Astrocyte (in vitro differentiated cells and primary cell): ENCODE measurements at regions not wholly inside any gene's neighbourhood (a gene's known extent, or its start where the extent isn't known, plus 50 kb on each side); places are given as distances from the start of the nearest gene placed in this dataset.

Experiments
- DNase-seq: peaks from one replicate; pipeline ENCODE4 v3.0.0-alpha.2; 2010; ENCODE audit warnings: low read depth
- FAIRE-seq: peaks from 2 replicates; lab custom pipeline; 2011; peaks lifted over from hg19 to GRCh38; lab: Jason Lieb, UNC
- H2AFZ ChIP-seq: 2 replicates; pipeline ENCODE4 v1.6.0; 2012; ENCODE audit warnings: low read depth, low read length, inconsistent platforms
- H3K27ac ChIP-seq: 2 replicates; pipeline ENCODE4 v1.5.1; 2011; ENCODE audit warnings: low read depth, low read length, inconsistent platforms
- H3K27me3 ChIP-seq: 2 replicates; pipeline ENCODE4 v1.6.0; 2011; ENCODE audit warnings: low read length, inconsistent platforms; ENCODE audit not compliant: insufficient read depth
- H3K36me3 ChIP-seq: 2 replicates; pipeline ENCODE4 v1.5.1; 2011; ENCODE audit warnings: low read length, inconsistent platforms; ENCODE audit not compliant: insufficient read depth
- H3K4me1 ChIP-seq: 2 replicates; pipeline ENCODE4 v1.5.1; 2011; ENCODE audit warnings: low read length, inconsistent platforms; ENCODE audit not compliant: insufficient read depth
- H3K4me2 ChIP-seq: 2 replicates; pipeline ENCODE4 v1.6.0; 2012; ENCODE audit warnings: low read length, inconsistent platforms
- H3K4me3 ChIP-seq: 2 replicates; pipeline ENCODE4 v1.5.1; 2011; ENCODE audit warnings: low read depth, mild to moderate bottlenecking, low read length, inconsistent platforms; ENCODE audit not compliant: insufficient read depth
- H3K79me2 ChIP-seq: 2 replicates; pipeline ENCODE4 v1.6.0; 2012; ENCODE audit warnings: mild to moderate bottlenecking, low read length, inconsistent platforms; ENCODE audit not compliant: insufficient read depth
- H3K9ac ChIP-seq: 2 replicates; pipeline ENCODE4 v1.6.0; 2012; ENCODE audit warnings: mild to moderate bottlenecking, low read length, inconsistent platforms
- H3K9me3 ChIP-seq: 2 replicates; pipeline ENCODE4 v1.5.1; 2012; ENCODE audit warnings: low read depth, mild to moderate bottlenecking, low read length, inconsistent platforms; ENCODE audit not compliant: insufficient read depth
- H4K20me1 ChIP-seq: 2 replicates; pipeline ENCODE4 v1.6.0; 2012; ENCODE audit warnings: low read length, inconsistent platforms; ENCODE audit not compliant: insufficient read depth
- H3K27ac Mint-ChIP-seq: one replicate; pipeline ENCODE4 v1.8.0; 2021; ENCODE audit warnings: mild to moderate bottlenecking, mixed read lengths; ENCODE audit not compliant: unreplicated experiment
- H3K27me3 Mint-ChIP-seq: one replicate; pipeline ENCODE4 v1.8.0; 2021; ENCODE audit warnings: low read depth, mixed read lengths; ENCODE audit not compliant: unreplicated experiment
- H3K36me3 Mint-ChIP-seq: one replicate; pipeline ENCODE4 v1.8.0; 2021; ENCODE audit warnings: low read depth, mixed read lengths; ENCODE audit not compliant: unreplicated experiment
- H3K4me1 Mint-ChIP-seq: one replicate; pipeline ENCODE4 v1.8.0; 2021; ENCODE audit warnings: low read depth, mixed read lengths; ENCODE audit not compliant: unreplicated experiment
- H3K4me3 Mint-ChIP-seq: one replicate; pipeline ENCODE4 v1.8.0; 2021; ENCODE audit warnings: mild to moderate bottlenecking, moderate library complexity, mixed read lengths; ENCODE audit not compliant: unreplicated experiment
- H3K9me3 Mint-ChIP-seq: one replicate; pipeline ENCODE4 v1.8.0; 2021; ENCODE audit warnings: mild to moderate bottlenecking, mixed read lengths; ENCODE audit not compliant: unreplicated experiment
- CTCF ChIP-seq: IDR thresholded peaks from 2 replicates; pipeline ENCODE4 v1.5.1; 2011; ENCODE audit warnings: low read depth, mild to moderate bottlenecking, inconsistent platforms, low read length, moderate library complexity; ENCODE audit not compliant: insufficient read depth
- EZH2 ChIP-seq: IDR thresholded peaks from 2 replicates; pipeline ENCODE4 v1.6.1; 2012; ENCODE audit warnings: mild to moderate bottlenecking, low read length, inconsistent platforms; ENCODE audit not compliant: insufficient read depth

- H3K36me3 Mint-ChIP-seq, result no peaks in the 10 kb centered on the region
- no peaks in the 10 kb centered on the region for H3K36me3 ChIP-seq
- H3K27ac ChIP-seq, result no peak overlapping the region
- H3K4me2 ChIP-seq, result no peak overlapping the region
- H3K27ac Mint-ChIP-seq, result no peak overlapping the region
- DNase-seq (no peak), FAIRE-seq (no peak)
- H3K4me1 Mint-ChIP-seq, result peaks cover 13% of the 10 kb centered on the region
- peaks cover 47% of the 10 kb centered on the region for H3K27me3 Mint-ChIP-seq
- no peak overlapping the region for H3K4me3 ChIP-seq
- no peaks in the 10 kb centered on the region for H3K4me1 ChIP-seq
- no peaks in the 10 kb centered on the region for H3K9me3 Mint-ChIP-seq
- no peaks in the 10 kb centered on the region for H3K27me3 ChIP-seq
- H3K4me3 Mint-ChIP-seq, result no peak overlapping the region
- H3K79me2 ChIP-seq, result no peaks in the 10 kb centered on the region
- H2AFZ ChIP-seq, result no peak overlapping the region
- no peaks in the 10 kb centered on the region for H3K9me3 ChIP-seq
- H4K20me1 ChIP-seq, result no peaks in the 10 kb centered on the region
- TF ChIP-seq CTCF (no peak), EZH2 (no peak)
- no peak overlapping the region for H3K9ac ChIP-seq
These were observed 140.6 kb upstream of the GRIK3 start for GRCh38 chr1:37174876-37175275.

- Histone ChIP-seq H3K9me3 (no peaks in the 10 kb centered on the region), H3K27me3 (no peaks in the 10 kb centered on the region), H3K27ac (no peak overlapping the region), H3K79me2 (no peaks in the 10 kb centered on the region), H3K4me3 (no peak overlapping the region), H3K9ac (no peak overlapping the region), H3K4me1 (no peaks in the 10 kb centered on the region), H4K20me1 (no peaks in the 10 kb centered on the region), H3K36me3 (no peaks in the 10 kb centered on the region), H2AFZ (no peak overlapping the region), H3K4me2 (no peak overlapping the region)
- Mint-ChIP-seq H3K27me3 (peaks cover 41% of the 10 kb centered on the region), H3K9me3 (no peaks in the 10 kb centered on the region), H3K36me3 (no peaks in the 10 kb centered on the region), H3K4me1 (peaks cover 13% of the 10 kb centered on the region), H3K4me3 (no peak overlapping the region), H3K27ac (no peak overlapping the region)
- TF ChIP-seq EZH2 (no peak), CTCF (no peak)
- FAIRE-seq, result no peak
- no peak for DNase-seq
These were observed 141.4 kb upstream of the GRIK3 start for GRCh38 chr1:37175666-37176215.

GRCh38 chr1:37176269-37176668 lies 142.0 kb upstream of the GRIK3 start:
- H3K27me3 Mint-ChIP-seq, result peaks cover 36% of the 10 kb centered on the region
- FAIRE-seq, result no peak
- no peak overlapping the region for H3K4me2 ChIP-seq
- H3K27ac Mint-ChIP-seq, result no peak overlapping the region
- no peak overlapping the region for H3K9ac ChIP-seq
- peaks cover 13% of the 10 kb centered on the region for H3K4me1 Mint-ChIP-seq
- no peaks in the 10 kb centered on the region for H3K36me3 ChIP-seq
- no peaks in the 10 kb centered on the region for H3K36me3 Mint-ChIP-seq
- no peak overlapping the region for H3K27ac ChIP-seq
- H4K20me1 ChIP-seq, result no peaks in the 10 kb centered on the region
- no peaks in the 10 kb centered on the region for H3K4me1 ChIP-seq
- no peak for DNase-seq
- no peaks in the 10 kb centered on the region for H3K9me3 ChIP-seq
- H3K9me3 Mint-ChIP-seq, result no peaks in the 10 kb centered on the region
- TF ChIP-seq CTCF (no peak), EZH2 (no peak)
- H3K79me2 ChIP-seq, result no peaks in the 10 kb centered on the region
- no peak overlapping the region for H3K4me3 ChIP-seq
- H3K4me3 Mint-ChIP-seq, result no peak overlapping the region
- H2AFZ ChIP-seq, result no peak overlapping the region
- H3K27me3 ChIP-seq, result no peaks in the 10 kb centered on the region
